Ureter (tissue), 1 donor: ENCODE measurements at regions not wholly inside any gene's neighbourhood (a gene's known extent, or its start where the extent isn't known, plus 50 kb on each side); places are given as distances from the start of the nearest gene placed in this dataset.
A peak's percentile ranks its signal among the peaks of the same experiment; 100 is the strongest.
"Not testable (repeated sequence)": the region's sequence is repeated elsewhere in the genome, so short reads cannot be mapped to it uniquely, and the experiment has no call there.

ENCODE experiments used
- DNase-seq: peaks from one replicate; pipeline ENCODE4 v3.0.0-alpha.2; 2020; ENCODE audit warnings: low spot score
- donor health status: DM: yes; HTN: yes; CAD: no.

DNA sequence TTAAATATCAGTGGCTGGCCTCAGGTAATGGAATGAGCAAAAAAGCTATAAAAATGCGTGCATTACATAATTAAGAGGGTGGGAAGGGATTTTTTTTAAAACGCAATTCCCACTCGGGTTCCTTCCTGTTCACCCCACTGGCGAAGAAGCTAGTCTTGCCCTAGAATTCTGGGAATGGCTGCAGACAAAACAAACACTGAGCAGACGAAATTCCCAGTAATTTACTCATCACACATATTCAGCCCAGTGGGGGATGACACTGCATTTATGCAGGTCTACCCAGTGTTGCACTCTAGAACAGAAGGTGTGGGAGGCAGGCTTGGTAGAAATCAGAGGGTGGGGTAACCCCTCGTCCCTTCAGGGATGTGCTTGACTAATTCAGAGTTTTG lies 2695.0 kb upstream of the DEFB115 start:
- DNase-seq = no peak

DNA sequence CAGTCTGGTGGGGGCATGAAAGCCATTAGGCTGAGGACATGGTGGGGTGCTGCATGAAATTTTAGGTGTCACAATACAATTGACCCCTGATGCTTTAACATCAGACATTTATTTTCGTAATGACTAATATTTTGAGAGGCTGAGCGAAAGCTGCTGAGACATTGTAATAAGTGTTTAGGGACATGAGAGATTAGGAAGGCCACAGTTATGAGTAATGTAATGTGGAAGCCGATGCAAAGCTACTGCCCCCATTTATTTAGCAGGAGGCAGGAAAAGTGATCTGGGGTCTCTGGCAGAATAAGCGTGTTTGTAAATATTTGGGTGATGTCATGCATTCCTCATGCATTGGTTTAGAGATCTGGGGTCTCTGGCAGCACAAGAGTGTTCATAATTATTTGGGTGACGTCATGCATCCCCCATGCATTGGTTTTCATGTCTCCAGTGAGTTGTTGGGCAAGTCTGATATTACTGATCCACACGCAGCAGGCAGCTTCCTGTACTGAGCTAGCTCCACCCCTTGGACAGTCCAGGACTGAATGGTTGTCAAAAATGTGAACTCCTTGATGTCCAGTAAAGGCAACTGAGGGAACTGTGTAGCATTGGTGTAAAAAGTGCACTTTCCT lies 2694.5 kb upstream of the DEFB115 start:
- DNase-seq = not testable (repeated sequence)

DNA sequence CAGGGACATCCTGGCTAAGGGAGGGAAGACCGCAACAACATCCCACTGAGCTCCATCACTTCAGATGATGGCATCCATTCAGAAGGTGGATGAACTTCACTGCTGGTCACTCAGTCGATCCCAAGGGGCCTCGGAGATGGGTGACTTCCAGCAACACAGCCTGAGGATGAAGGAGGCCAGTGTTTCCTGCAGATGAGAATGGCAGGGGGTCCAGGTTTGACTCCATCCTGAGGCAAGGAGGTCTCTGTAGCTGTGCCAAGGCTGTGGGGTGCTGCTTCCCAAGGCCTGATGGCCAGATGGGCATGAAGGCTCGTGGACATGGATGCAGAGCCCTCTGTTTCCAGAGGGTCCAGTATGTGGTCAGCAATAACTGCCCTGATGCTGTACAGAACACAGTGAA lies 2693.4 kb upstream of the DEFB115 start:
- not testable (repeated sequence) for DNase-seq

DNA sequence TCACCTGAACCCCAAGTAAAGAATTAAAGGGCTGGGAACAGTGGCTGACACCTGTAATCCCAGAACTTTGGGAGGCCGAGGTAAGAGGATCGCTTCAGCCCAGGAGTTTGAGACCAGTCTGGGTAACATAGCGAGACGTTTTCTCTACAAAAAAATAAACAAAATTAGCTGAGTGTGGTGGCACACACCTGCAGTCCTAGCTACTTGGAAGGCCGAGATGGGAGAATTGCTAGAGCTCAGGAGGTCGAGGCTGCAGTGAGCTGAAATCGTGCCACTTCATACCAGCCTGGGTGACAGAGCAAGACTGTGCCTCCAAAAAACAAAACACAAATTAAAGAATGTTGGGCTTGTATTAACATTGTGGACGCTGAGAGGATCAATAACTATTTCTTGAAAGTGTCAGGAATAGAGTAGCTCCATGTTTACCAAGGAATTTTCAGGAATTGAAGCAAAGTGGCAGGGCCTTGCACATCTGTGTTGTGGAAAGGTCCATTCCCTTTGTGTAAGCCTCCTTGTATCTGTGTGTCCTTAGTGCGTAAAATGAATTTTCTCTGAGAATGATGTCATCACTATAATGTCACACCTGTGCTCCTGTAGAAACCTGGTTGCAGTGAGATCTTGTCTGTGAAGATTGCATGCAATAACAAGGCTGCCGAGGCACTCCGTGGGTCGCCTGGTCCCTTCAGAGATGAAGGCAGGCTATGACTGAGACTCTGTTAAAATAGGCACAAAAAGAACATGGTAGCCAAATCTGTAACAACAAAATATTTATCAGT lies 2692.6 kb upstream of the DEFB115 start:
- DNase-seq = not testable (repeated sequence)

DNA sequence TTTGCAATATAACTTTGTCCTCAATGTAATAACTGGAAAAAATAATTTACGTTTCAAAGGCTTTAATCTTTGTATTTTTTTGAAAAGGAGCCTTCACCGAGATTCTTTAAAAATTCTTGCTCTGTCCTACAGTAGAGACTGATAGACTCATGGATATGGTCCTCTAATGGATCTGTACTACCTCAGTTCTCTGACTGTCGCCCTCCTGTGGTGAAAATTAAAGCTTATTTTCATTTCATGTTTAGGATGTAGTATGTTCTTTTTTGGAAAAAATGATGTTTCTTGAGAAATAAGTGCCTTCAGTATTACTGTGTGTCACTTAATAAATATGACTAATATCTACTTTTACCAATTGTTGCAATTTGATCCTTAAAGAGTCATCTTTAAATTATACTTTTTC lies 2681.5 kb upstream of the DEFB115 start:
- DNase-seq = not testable (repeated sequence)

DNA sequence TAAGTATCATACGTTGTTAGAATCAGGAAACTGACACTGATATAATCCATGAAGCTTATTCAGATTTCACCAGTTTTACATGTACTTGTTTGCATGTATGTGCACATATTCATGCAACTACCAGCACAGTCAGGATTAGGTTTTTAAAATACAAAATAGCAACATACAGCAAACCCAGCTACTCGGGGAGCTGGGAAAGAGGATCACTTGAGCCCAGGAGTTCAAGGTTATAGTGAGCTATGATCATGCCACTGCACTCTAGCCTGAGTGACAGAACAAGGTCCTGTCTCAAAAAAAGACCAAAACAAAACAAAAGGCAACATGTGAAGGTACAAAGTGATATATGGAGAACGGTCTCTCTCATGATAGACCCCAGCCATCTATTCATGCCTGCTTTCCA lies 2665.8 kb upstream of the DEFB115 start:
- DNase-seq = not testable (repeated sequence)

DNA sequence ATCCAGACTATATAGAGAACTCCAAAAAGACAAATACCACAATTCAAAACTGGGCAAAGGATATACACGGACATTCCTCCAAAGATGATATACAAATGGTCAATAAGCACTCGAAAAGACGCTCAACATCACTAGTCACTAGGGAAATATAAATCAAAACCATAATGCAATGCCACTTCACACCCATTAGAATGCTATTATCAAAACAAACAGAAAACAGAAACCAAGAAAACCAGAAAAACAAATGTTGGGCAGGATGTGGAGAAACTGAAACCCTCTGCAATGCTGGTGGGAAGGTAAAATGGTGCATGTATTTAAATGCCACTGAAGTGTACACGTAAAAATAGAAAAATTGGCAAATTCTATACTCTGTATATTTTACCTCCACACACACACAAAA lies 2664.1 kb upstream of the DEFB115 start:
- not testable (repeated sequence) for DNase-seq

DNA sequence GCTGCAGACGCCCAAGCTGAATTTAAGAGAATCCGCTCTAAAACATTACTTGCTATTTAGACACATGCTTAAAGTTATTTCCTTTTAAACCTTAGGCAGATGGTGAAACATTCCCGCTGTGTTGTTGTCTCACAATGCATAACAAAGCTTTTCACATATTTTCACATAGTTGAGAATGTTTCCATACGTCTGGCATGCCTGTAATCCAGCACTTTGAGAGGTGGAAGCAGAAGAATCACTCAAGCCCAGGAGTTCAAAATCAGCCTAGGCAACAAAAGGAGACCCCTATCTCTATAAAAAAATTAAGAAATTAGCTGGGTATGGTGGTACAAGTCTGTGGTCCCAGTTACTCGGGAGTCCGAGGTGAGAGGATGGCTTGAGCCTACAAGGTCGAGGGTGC lies 2663.0 kb upstream of the DEFB115 start:
- not testable (repeated sequence) for DNase-seq

DNA sequence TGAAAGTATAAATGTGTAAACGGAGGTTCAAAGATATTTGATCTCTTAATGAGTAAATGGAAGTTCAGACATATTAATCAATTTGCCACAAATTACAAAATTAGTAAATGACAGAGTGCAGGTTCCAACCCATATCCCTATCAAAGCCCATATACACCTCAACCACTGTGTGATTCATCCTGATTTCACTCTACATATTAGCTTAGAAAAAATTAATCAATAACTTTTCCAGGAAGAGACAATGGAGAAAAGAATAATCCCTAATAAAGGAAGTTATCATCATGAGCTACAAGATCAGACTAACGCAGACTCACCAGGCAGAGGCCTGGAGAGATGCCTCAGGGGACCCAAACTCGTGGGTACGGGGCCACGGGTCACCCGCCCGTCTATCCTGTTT lies 2655.5 kb upstream of the DEFB115 start:
- not testable (repeated sequence) for DNase-seq

DNA sequence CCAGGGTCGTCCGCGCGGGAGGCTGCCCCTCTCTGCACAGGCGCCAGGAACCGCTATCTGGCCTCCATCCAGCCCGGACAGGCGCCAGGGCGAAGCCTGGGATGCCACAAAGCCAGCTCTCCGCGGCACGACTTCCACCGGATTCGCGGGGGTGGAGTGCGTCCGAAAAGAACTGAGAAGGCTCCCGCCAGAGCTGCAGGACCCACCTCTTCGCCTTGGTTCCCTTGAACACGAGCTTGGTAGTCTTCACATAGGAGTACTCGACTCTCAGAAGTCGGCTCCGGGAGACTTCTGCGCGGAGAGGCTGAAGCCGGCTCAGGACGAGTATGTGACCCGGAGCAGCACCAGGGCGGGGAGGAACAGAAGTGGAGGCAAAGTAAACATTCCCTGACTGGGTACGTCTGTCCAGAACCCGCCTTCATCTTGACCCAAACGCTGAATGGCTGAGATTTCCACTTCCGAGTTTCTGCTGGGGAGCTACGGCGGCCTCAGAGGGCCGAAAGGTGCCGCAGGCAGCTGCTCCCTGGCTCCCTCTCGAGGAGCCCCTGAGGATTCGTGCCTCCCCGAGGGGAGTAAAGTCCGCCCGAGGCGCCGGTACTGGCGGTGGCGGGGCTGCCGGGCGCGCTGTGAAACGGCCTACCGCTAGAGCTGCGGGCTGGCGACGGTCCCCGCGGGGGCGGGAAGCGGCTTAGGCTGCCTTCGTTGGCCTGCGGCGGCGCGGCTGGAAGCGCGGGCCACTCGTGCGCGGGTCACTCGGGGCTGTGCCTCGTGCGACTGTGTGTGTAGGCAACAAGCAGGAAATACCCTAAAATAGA lies 2654.9 kb upstream of the DEFB115 start:
- DNase-seq = peak; percentile 87

DNA sequence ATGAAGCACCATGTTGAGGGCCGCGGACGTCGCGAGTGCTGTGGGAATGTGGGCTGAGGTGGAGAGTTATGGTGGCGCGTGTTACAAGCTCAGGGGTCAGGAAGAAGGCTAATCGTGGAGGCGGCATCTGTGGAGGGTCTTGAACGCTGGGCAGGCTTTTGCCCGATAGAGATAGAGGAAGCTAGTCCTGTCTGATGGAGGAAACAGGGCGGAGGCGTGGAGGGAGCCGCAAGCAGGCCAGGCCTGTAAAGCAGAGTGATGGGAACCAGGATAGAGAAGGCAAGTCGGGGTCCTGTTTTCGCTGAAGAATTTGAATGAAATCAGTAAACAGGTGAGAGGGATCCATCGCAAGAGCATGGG lies 2654.3 kb upstream of the DEFB115 start:
- not testable (repeated sequence) for DNase-seq

DNA sequence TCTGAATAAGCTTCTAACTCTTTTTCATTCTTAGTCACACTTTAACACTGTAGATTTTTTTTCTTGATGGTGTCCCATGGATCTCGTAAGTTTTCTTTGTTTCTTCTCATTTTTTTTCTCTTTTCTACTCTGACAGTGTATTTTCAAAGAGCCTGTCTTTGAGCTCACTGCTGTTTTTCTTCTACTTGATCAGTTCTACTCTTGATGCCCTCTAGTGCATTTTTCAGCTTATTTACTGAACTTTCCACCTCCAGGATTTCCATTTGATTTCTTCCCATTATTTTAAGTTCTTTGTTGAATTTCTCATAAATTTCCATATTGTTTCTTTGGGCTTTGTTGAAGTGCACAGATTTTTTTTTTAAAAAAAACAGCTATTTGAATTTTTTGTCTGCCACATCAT lies 2641.1 kb upstream of the DEFB115 start:
- no peak for DNase-seq

DNA sequence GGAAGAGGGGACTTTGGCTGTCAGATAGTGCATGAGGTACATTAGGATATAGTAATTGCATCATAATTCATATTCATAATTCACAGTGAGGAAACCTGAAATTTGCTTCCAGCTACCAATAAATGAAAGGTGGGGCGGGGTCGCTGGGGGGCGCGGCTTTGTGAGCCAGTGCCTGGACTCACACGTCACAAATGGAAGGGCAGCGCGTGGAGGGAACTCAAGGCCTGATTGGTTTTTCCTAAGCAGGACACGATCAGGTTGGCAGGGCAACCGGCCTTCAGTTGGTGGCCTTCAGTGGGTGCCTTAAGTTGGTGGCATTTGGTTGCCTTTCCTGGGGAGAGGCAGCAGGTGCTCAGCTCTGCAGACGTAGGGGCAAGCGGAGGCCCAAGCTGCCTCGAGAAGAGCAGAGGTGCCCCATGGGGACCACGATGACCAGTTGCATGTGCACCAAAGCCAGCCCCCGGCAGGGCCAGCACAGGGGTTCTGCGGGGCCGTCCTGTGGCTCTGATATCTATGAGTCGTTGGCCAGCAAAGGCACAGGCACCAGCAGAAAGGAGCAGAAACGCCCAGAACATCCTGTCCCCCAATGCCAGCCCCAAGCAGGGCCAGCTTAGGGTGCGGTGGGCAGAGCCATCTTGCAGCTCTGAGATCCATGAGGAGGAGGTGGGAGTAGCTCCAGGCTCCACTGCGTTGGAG lies 2637.4 kb upstream of the DEFB115 start:
- DNase-seq = not testable (repeated sequence)

DNA sequence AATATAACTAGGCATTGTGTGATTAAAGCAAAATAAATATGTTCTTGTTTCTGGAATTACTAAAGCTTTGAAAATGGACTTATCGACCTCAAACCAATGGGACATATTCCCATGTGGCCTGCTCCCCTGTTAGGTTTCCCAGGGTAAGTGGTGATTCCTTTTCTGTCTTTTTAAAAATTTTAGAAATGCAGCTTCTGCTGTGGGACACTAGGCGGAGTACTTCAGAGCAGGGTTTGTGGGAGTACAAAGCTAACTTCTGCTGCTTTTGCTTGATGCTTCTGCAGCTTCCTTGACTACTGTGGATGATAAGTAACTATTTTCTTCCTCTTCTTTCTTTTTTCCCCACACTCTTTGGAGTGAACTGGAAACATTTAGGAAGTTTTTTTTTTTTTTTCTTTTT lies 2632.4 kb upstream of the DEFB115 start:
- DNase-seq = not testable (repeated sequence)

DNA sequence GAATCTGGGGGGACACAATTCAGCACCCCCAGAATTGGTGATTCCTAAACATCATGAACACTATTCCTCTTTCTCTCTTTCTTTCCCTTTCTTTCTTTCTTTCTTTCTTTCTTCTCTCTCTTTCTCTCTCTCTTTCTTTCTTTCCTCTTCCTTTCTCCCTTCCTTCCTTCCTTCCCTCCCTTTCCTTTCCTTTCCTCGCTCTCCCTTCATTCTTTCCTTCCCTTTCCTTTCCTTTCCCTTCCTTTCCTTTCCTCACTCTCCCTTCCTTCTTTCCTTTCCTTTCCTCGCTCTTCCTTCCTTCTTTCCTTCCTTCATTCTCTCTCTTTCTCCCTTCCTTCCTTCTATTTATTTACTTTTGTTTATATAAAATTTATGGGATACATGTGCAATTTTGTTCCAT lies 2616.6 kb upstream of the DEFB115 start:
- not testable (repeated sequence) for DNase-seq
